Urinary bladder (tissue), 3 donors: ENCODE measurements at regions not wholly inside any gene's neighbourhood (a gene's known extent, or its start where the extent isn't known, plus 50 kb on each side); places are given as distances from the start of the nearest gene placed in this dataset.
"Not testable (repeated sequence)": the region's sequence is repeated elsewhere in the genome, so short reads cannot be mapped to it uniquely, and the experiment has no call there.

Experiments
- DNase-seq: peaks from one replicate; pipeline ENCODE4 v3.0.0-alpha.2; 2015; ENCODE audit errors: extremely low spot score
- H3K27ac ChIP-seq: one replicate; pipeline ENCODE4 v1.5.1; 2013; ENCODE audit warnings: low read depth, mild to moderate bottlenecking, moderate library complexity
- H3K36me3 ChIP-seq: one replicate; pipeline ENCODE4 v1.6.1; 2013; ENCODE audit warnings: mild to moderate bottlenecking, moderate library complexity; ENCODE audit not compliant: insufficient read depth
- H3K4me1 ChIP-seq: one replicate; pipeline ENCODE4 v1.6.1; 2013; ENCODE audit warnings: mild to moderate bottlenecking, moderate library complexity; ENCODE audit not compliant: insufficient read depth
- H3K4me3 ChIP-seq: one replicate; pipeline ENCODE4 v1.5.1; 2013; ENCODE audit warnings: low read depth, low read length
- WGBS: extraction: QIAGEN DNeasy Blood & Tissue Kit; methylation state at CpG from one replicate; pipeline ENCODE4 v1.1.7; 2013; 5-methylcytosine and 5-hydroxymethylcytosine counted together
- donor health status: healthy with polysubstance abuse.
- donor health status: healthy.

GRCh38 chr2:78218066-78218465, 695.9 kb upstream of the LRRTM4 start:
- Histone ChIP-seq H3K27ac (no peak overlapping the region), H3K4me3 (no peak overlapping the region), H3K36me3 (no peaks in the 10 kb centered on the region), H3K4me1 (no peaks in the 10 kb centered on the region)
- no peak for DNase-seq
- 68% methylated on average over 1 of the region's 1 CpG for WGBS

GRCh38 chr2:78237704-78238103, 715.5 kb upstream of the LRRTM4 start:
- DNase-seq: no peak
- H3K36me3 ChIP-seq: no peaks in the 10 kb centered on the region
- H3K4me3 ChIP-seq: no peak overlapping the region
- 96% methylated on average over 1 of the region's 1 CpG for WGBS
- H3K4me1 ChIP-seq: no peaks in the 10 kb centered on the region
- no peak overlapping the region for H3K27ac ChIP-seq

DNA sequence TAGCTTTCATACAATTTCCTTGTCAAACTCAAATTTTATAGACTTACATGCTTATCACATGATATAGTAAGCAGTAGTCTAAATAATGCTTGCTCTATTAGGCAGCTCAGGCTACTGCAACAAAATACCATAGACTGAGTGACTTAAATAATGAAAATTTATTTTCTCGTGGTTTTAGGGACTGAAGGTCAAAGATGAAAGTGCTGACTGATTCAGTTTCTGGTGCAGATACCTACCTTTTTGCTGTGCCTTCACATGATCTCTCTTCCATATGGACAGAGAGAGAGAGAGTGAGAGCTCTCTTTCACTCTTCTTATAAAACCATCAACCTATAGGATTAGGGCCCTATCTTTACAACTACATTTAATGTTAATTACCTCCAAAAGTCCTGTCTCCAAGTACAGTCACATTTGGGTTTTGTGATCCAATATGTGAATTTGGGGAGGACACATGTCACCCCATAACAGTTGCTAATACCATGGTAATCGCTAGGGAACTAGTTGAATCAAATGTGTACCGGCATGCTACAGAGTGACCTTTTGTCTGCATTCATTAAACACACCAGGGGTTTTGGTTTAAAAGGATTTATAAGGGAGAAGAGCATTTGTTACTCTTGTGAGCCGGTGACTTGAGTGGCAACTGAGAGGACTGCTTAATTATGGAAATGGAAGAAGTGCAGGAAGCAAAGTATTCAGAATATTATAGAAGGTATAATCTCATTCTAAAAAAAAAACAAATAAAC, 723.4 kb upstream of the LRRTM4 start:
- Histone ChIP-seq H3K4me1 (no peaks in the 10 kb centered on the region), H3K36me3 (no peaks in the 10 kb centered on the region), H3K27ac (no peak overlapping the region), H3K4me3 (no peak overlapping the region)
- WGBS: 46% methylated on average over 4 of the region's 4 CpGs
- DNase-seq: no peak

DNA sequence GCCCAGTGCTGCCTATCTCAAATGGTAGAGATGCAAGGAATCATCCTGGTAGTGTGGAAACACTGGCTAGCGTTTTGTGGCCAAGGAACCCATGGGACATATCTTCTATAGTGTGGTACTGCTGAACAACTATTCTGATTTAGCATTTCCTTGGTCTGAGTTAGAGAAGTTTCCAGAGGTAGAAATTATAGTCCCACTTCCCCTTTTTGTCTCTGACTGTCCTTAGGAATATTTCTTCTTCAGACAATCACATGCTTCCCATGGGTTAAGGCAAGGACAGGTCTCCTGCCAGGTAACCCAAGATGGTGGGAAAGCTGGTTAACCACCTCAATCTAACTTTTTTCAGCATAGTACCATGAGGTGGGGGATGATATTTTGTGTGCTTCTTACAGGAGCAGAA, 729.5 kb upstream of the LRRTM4 start:
- no peak for DNase-seq
- no peaks in the 10 kb centered on the region for H3K4me1 ChIP-seq
- no peak overlapping the region for H3K27ac ChIP-seq
- H3K4me3 ChIP-seq: no peak overlapping the region
- 80% methylated on average over 1 of the region's 1 CpG for WGBS
- H3K36me3 ChIP-seq: no peaks in the 10 kb centered on the region

DNA sequence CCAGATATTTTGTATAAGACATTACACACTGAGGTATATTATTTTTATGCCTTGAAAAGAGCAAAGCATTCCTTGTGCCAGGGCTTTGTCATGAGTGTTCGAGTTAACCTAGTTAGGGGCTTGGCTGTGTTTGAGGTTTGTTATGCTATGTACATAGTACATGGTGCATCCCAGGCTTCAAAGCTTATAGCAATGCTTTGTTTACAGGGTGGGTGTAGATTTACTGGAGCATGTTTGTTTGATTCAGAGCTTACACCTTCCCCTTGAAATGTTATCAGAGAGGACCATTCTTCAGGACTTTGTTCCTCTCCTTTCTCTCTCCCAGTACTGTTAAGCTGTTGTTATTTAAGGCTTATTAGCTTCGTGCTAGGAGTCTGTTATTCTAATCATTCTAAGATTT, 738.7 kb upstream of the LRRTM4 start:
- Histone ChIP-seq H3K36me3 (no peaks in the 10 kb centered on the region), H3K4me1 (no peaks in the 10 kb centered on the region), H3K4me3 (no peak overlapping the region), H3K27ac (no peak overlapping the region)
- no peak for DNase-seq
- 51% methylated on average over 2 of the region's 2 CpGs for WGBS

DNA sequence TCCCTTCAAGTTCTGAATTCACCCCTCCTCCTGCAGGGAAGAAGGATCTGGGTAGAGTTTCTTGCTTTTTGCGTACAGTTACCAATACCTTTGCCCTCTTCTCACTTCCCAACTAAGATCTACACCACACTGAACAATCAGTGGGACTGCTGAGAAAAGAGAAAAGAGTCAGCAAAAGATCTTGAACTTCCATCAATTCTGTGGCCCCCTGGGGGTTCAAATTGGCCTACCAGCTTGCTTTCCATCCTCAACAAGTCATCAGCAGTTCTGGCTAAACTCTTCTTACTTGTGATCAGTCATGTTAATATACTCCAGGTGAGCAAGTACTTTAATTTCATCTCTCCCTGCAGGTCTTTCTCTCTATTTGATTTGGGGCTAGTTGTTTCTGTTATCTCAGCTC, 739.3 kb upstream of the LRRTM4 start:
- Histone ChIP-seq H3K36me3 (no peaks in the 10 kb centered on the region), H3K4me3 (no peak overlapping the region), H3K27ac (no peak overlapping the region), H3K4me1 (no peaks in the 10 kb centered on the region)
- no peak for DNase-seq
- WGBS: 84% methylated on average over 1 of the region's 1 CpG

DNA sequence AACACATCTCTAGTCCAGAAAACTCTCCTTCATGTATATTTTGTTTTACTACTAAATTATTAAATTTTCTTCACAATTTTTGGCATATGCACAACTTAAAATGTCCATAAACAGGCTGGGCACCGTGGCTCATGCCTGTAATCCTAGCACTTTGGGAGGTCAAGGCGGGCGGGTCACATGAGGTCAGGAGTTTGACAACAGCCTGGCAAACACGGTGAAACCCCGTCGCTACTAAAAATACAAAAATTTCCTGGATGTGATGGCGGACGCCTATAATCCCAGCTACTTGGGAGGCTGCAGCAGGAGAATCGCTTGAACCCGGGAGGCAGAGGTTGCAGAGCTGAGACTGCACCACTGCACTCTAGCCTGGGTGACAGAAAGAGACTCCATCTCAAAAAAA, 739.9 kb upstream of the LRRTM4 start:
- H3K4me3 ChIP-seq, H3K27ac ChIP-seq, H3K36me3 ChIP-seq, DNase-seq, H3K4me1 ChIP-seq: not testable (repeated sequence)
- WGBS: 56% methylated on average over 10 of the region's 10 CpGs

GRCh38 chr2:78262713-78263375, 740.7 kb upstream of the LRRTM4 start:
- H3K36me3 ChIP-seq: no peaks in the 10 kb centered on the region
- 72% methylated on average over 2 of the region's 2 CpGs for WGBS

DNA sequence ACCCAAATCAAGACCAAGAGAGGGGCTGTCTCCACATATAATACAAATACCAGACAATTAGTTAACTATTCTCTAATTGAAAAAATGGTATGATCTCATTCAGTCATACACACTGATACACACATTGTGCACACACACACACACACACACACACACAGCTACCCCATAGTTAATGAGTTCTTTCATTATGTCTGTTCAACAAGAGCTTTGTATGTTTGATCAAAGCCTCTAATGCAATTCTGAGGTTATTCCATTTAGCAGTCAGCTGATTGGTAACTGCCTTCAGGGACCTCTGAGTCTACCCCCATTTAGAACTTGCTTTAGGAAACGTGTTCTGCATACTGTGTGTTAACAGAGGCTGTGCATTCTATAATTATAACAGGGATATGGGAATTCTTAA, 741.4 kb upstream of the LRRTM4 start:
- no peaks in the 10 kb centered on the region for H3K36me3 ChIP-seq
- DNase-seq: no peak
- H3K27ac ChIP-seq: no peak overlapping the region
- 68% methylated on average over 1 of the region's 1 CpG for WGBS
- H3K4me3 ChIP-seq: no peak overlapping the region
- H3K4me1 ChIP-seq: no peaks in the 10 kb centered on the region

More at GRCh38 chr2:78262713-78263375, 740.7 kb upstream of the LRRTM4 start:
- Histone ChIP-seq H3K4me3 (no peak overlapping the region), H3K4me1 (no peaks in the 10 kb centered on the region), H3K27ac (no peak overlapping the region)
- DNase-seq: no peak

DNA sequence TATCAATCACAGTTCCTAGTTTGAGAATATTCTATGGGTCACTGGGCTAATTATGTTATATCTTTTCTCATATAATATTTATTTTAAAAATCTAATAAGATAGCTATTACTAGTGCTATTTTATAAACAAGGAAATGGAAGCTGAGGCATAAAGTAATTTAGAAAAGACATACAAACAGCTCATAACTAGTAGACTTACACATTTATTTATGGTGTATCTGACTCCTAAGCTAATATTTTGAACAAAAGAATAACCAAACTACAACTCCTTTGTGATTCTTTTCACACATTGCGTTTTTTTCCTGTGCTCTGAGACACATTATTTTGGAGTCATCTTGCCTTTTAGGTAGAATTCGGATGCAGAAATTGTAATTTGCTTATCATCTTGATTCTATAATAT, 742.0 kb upstream of the LRRTM4 start:
- WGBS: 81% methylated on average over 2 of the region's 2 CpGs
- H3K4me1 ChIP-seq: no peaks in the 10 kb centered on the region
- H3K27ac ChIP-seq: no peak overlapping the region
- no peak overlapping the region for H3K4me3 ChIP-seq
- H3K36me3 ChIP-seq: no peaks in the 10 kb centered on the region
- DNase-seq: no peak

DNA sequence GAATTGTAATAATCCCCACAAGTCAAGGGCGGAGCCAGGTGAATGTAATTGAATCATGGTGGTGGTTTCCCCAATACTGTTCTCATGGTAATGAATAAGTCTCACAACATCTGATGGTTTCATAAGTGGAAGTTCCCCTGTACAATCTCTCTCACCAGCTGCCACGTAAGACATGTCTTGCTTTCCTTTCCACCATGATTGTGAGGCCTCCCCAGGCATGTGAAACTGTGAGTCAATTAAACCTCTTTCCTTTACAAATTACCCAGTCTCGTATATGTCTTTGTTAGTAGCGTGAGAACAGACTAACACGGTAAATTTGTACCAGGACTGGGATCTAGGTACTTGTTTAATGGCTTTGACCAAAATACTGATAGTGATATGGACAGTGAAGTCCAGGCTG, 744.3 kb upstream of the REG3G start:
- DNase-seq: no peak
- 93% methylated on average over 5 of the region's 5 CpGs for WGBS
- Histone ChIP-seq H3K36me3 (no peaks in the 10 kb centered on the region), H3K4me3 (no peak overlapping the region), H3K27ac (no peak overlapping the region), H3K4me1 (no peaks in the 10 kb centered on the region)

DNA sequence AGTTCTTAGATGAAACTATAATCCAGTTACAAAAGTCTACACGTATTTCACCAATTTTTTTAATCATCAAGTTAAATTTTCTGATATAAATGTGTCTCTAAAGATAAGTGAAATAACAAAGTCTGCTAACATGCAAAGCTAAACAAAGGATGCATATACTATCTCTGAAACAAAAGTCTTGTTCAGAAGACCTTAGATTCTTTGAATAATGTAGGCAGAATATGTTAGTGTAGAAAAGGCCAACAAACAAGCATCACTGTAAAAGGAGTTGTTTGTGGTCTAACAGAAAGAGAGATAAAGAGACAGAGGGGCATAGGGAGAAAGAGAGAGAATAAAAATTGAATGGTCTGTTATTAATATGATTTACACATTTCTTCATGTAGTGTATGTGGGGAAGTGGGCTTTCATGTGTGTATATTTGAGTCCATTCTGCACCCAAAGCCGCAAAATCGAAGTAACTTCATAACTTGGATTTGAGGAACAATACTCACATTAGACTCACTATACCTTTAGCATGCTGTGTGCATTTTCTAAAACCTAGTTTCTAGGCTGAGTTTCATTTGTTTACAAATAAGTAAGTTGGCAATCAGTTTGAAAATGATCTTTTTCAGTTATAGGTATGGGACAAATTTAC, 734.8 kb upstream of the REG3G start:
- 84% methylated on average over 3 of the region's 3 CpGs for WGBS
- H3K27ac ChIP-seq: no peak overlapping the region
- no peak for DNase-seq
- no peaks in the 10 kb centered on the region for H3K4me1 ChIP-seq
- H3K4me3 ChIP-seq: no peak overlapping the region
- H3K36me3 ChIP-seq: no peaks in the 10 kb centered on the region

DNA sequence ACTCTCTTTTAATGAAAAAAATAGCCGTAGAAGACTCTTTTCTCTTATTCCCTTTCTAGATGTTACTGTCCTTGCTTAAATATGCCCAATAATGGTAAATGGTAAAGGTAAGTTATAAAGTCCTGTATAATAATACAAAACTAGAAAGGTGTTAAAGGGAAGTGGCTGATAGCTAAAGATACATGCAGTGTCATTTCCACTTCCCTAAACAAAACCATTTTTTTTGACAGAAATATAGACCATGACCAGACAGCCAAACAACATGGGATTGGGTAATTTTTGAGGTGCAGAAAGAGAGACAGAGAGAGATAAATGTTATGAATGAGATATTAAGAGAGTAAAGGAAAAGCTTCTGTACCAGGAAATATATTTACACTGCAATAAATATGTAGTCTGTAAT, 731.7 kb upstream of the REG3G start:
- Histone ChIP-seq H3K4me1 (no peaks in the 10 kb centered on the region), H3K4me3 (no peak overlapping the region), H3K36me3 (no peaks in the 10 kb centered on the region), H3K27ac (no peak overlapping the region)
- no peak for DNase-seq
- WGBS: 43% methylated on average over 1 of the region's 1 CpG

GRCh38 chr2:78301166-78301789, 724.2 kb upstream of the REG3G start:
- Histone ChIP-seq H3K4me3 (no peak overlapping the region), H3K4me1 (no peaks in the 10 kb centered on the region), H3K36me3 (no peaks in the 10 kb centered on the region), H3K27ac (no peak overlapping the region)
- no peak for DNase-seq
- WGBS: 64% methylated on average over 6 of the region's 6 CpGs
